SK-N-SH treated with all-trans-retinoic acid at 6 μM for 48 hours (cell line): ENCODE measurements at regions not wholly inside any gene's neighbourhood (a gene's known extent, or its start where the extent isn't known, plus 50 kb on each side); places are given as distances from the start of the nearest gene placed in this dataset.
"Not testable (repeated sequence)": the region's sequence is repeated elsewhere in the genome, so short reads cannot be mapped to it uniquely, and the experiment has no call there.

Experiments
- ATAC-seq: fragments of 200-7000 bp; cut with Tn5 transposase; 3 replicates; pipeline ENCODE4 v1.9.1; 2020; ENCODE audit warnings: mild to moderate bottlenecking, moderate library complexity
- ARNTL ChIP-seq: fragments of 450-650 bp; formaldehyde crosslinking; IDR thresholded peaks from 2 replicates; pipeline ENCODE4 v1.5.0; 2020; ENCODE audit warnings: low read depth, mild to moderate bottlenecking, moderate library complexity, borderline replicate concordance
- BACH2 ChIP-seq: fragments of 250-450 bp; sonication (Bioruptor Pico); IDR thresholded peaks from 2 replicates; pipeline ENCODE4 v1.9.0; 2021; ENCODE audit warnings: mild to moderate bottlenecking, borderline replicate concordance
- CSDC2 ChIP-seq: fragments of 250-450 bp; sonication (Bioruptor Pico); IDR thresholded peaks from 2 replicates; pipeline ENCODE4 v1.5.0; 2020; ENCODE audit warnings: mild to moderate bottlenecking, moderate library complexity
- ESRRG ChIP-seq: fragments of 250-450 bp; sonication (Bioruptor Pico); IDR thresholded peaks from 2 replicates; pipeline ENCODE4 v1.6.1; 2021; ENCODE audit warnings: mild to moderate bottlenecking
- GLIS3 ChIP-seq: fragments of 250-450 bp; sonication (Bioruptor Pico); IDR thresholded peaks from 2 replicates; pipeline ENCODE4 v1.5.0; 2020; ENCODE audit warnings: mild to moderate bottlenecking, moderate library complexity
- ISL1 ChIP-seq: fragments of 250-450 bp; sonication (Bioruptor Pico); IDR thresholded peaks from 2 replicates; pipeline ENCODE4 v2.1.2; 2022; ENCODE audit warnings: mild to moderate bottlenecking, moderate library complexity
- PPARA ChIP-seq: fragments of 250-450 bp; sonication (Bioruptor Pico); IDR thresholded peaks from 2 replicates; pipeline ENCODE4 v1.5.0; 2020; ENCODE audit warnings: mild to moderate bottlenecking, borderline replicate concordance
- TCF4 ChIP-seq: fragments of 250-450 bp; sonication (Bioruptor Pico); IDR thresholded peaks from 2 replicates; pipeline ENCODE4 v1.8.0; 2021; ENCODE audit warnings: mild to moderate bottlenecking, moderate library complexity, borderline replicate concordance
- TOX ChIP-seq: fragments of 250-450 bp; sonication (Bioruptor Pico); IDR thresholded peaks from 2 replicates; pipeline ENCODE4 v1.8.0; 2021; ENCODE audit warnings: mild to moderate bottlenecking, moderate library complexity, borderline replicate concordance
- ZC3H10 ChIP-seq: fragments of 250-450 bp; sonication (Bioruptor Pico); IDR thresholded peaks from 2 replicates; pipeline ENCODE4 v1.5.1; 2021; ENCODE audit warnings: mild to moderate bottlenecking, moderate library complexity
- ZFP3 ChIP-seq: fragments of 250-450 bp; sonication (Bioruptor Pico); IDR thresholded peaks from 2 replicates; pipeline ENCODE4 v1.5.0; 2020; ENCODE audit warnings: mild to moderate bottlenecking, moderate library complexity
- ZFP30 ChIP-seq: fragments of 450-650 bp; formaldehyde crosslinking; IDR thresholded peaks from 2 replicates; pipeline ENCODE4 v1.5.0; 2022; ENCODE audit warnings: mild to moderate bottlenecking, moderate library complexity
- ZNF70 ChIP-seq: fragments of 450-650 bp; formaldehyde crosslinking; IDR thresholded peaks from 2 replicates; pipeline ENCODE4 v1.5.0; 2020; ENCODE audit warnings: mild to moderate bottlenecking, moderate library complexity
- ZNF8 ChIP-seq: fragments of 450-650 bp; formaldehyde crosslinking; IDR thresholded peaks from 2 replicates; pipeline ENCODE4 v1.5.0; 2020; ENCODE audit warnings: mild to moderate bottlenecking, moderate library complexity
- TF ChIP-seq, protein P1 (sequence below): fragments of 250-450 bp; sonication (Bioruptor Pico); IDR thresholded peaks from 2 replicates; pipeline ENCODE4 v1.5.0; 2020; ENCODE audit warnings: mild to moderate bottlenecking, moderate library complexity
- TF ChIP-seq, protein P2 (sequence below): fragments of 250-450 bp; sonication (Bioruptor Pico); IDR thresholded peaks from 2 replicates; pipeline ENCODE4 v1.5.1; 2021; ENCODE audit warnings: mild to moderate bottlenecking, moderate library complexity
- TF ChIP-seq, protein P3 (sequence below): fragments of 250-450 bp; sonication (Bioruptor Pico); IDR thresholded peaks from 2 replicates; pipeline ENCODE4 v1.5.1; 2020; ENCODE audit warnings: low read depth, mild to moderate bottlenecking, moderate library complexity
- TF ChIP-seq, protein P4 (sequence below): fragments of 250-450 bp; sonication (Bioruptor Pico); IDR thresholded peaks from 2 replicates; pipeline ENCODE4 v1.8.0; 2020; ENCODE audit warnings: mild to moderate bottlenecking, moderate library complexity, borderline replicate concordance
- TF ChIP-seq, protein P5 (sequence below): fragments of 250-450 bp; sonication (Bioruptor Pico); IDR thresholded peaks from 2 replicates; pipeline ENCODE4 v1.8.0; 2021; ENCODE audit warnings: low read depth, mild to moderate bottlenecking, moderate library complexity, borderline replicate concordance

DNA sequence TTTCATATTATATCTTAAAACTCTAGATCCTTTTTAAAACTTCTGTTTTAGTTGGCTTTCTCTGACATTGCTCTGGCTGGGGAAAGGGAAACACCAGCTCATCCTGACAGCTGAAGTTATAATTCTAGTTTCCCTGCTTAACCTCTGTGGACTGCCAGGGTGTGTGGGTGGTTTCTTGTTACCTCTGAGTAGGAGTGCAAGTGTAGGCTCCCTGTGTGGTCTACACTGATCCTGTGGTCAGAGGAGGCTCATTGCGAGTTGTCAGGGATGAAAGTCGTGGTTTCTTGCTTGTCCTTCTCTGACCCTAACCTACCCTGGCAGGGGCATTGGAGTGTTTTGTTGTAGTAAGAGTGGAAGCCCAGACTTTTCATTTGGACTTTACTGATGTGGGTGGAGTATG lies 221.0 kb downstream of the UTP18 start:
- no peak for ATAC-seq
- TF ChIP-seq, protein P1, sequence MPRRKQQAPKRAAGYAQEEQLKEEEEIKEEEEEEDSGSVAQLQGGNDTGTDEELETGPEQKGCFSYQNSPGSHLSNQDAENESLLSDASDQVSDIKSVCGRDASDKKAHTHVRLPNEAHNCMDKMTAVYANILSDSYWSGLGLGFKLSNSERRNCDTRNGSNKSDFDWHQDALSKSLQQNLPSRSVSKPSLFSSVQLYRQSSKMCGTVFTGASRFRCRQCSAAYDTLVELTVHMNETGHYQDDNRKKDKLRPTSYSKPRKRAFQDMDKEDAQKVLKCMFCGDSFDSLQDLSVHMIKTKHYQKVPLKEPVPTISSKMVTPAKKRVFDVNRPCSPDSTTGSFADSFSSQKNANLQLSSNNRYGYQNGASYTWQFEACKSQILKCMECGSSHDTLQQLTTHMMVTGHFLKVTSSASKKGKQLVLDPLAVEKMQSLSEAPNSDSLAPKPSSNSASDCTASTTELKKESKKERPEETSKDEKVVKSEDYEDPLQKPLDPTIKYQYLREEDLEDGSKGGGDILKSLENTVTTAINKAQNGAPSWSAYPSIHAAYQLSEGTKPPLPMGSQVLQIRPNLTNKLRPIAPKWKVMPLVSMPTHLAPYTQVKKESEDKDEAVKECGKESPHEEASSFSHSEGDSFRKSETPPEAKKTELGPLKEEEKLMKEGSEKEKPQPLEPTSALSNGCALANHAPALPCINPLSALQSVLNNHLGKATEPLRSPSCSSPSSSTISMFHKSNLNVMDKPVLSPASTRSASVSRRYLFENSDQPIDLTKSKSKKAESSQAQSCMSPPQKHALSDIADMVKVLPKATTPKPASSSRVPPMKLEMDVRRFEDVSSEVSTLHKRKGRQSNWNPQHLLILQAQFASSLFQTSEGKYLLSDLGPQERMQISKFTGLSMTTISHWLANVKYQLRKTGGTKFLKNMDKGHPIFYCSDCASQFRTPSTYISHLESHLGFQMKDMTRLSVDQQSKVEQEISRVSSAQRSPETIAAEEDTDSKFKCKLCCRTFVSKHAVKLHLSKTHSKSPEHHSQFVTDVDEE (CRISPR knock-in tag) = no peak
- TF ChIP-seq, protein P2, sequence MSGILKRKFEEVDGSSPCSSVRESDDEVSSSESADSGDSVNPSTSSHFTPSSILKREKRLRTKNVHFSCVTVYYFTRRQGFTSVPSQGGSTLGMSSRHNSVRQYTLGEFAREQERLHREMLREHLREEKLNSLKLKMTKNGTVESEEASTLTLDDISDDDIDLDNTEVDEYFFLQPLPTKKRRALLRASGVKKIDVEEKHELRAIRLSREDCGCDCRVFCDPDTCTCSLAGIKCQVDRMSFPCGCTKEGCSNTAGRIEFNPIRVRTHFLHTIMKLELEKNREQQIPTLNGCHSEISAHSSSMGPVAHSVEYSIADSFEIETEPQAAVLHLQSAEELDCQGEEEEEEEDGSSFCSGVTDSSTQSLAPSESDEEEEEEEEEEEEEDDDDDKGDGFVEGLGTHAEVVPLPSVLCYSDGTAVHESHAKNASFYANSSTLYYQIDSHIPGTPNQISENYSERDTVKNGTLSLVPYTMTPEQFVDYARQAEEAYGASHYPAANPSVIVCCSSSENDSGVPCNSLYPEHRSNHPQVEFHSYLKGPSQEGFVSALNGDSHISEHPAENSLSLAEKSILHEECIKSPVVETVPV = no peak
- TF ChIP-seq ZNF8 (CRISPR knock-in tag) (no peak), ZNF70 (CRISPR knock-in tag) (no peak), GLIS3 (CRISPR knock-in tag) (no peak), CSDC2 (CRISPR knock-in tag) (no peak), PPARA (CRISPR knock-in tag) (no peak), ARNTL (CRISPR knock-in tag) (no peak), BACH2 (no peak), ZC3H10 (no peak), ISL1 (CRISPR knock-in tag) (no peak), ESRRG (CRISPR knock-in tag) (no peak), ZFP30 (CRISPR knock-in tag) (no peak), TCF4 (CRISPR knock-in tag) (no peak)
- TF ChIP-seq, protein P3, sequence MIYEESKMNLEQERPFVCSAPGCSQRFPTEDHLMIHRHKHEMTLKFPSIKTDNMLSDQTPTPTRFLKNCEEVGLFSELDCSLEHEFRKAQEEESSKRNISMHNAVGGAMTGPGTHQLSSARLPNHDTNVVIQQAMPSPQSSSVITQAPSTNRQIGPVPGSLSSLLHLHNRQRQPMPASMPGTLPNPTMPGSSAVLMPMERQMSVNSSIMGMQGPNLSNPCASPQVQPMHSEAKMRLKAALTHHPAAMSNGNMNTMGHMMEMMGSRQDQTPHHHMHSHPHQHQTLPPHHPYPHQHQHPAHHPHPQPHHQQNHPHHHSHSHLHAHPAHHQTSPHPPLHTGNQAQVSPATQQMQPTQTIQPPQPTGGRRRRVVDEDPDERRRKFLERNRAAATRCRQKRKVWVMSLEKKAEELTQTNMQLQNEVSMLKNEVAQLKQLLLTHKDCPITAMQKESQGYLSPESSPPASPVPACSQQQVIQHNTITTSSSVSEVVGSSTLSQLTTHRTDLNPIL (CRISPR knock-in tag) = no peak
- TF ChIP-seq, protein P4, sequence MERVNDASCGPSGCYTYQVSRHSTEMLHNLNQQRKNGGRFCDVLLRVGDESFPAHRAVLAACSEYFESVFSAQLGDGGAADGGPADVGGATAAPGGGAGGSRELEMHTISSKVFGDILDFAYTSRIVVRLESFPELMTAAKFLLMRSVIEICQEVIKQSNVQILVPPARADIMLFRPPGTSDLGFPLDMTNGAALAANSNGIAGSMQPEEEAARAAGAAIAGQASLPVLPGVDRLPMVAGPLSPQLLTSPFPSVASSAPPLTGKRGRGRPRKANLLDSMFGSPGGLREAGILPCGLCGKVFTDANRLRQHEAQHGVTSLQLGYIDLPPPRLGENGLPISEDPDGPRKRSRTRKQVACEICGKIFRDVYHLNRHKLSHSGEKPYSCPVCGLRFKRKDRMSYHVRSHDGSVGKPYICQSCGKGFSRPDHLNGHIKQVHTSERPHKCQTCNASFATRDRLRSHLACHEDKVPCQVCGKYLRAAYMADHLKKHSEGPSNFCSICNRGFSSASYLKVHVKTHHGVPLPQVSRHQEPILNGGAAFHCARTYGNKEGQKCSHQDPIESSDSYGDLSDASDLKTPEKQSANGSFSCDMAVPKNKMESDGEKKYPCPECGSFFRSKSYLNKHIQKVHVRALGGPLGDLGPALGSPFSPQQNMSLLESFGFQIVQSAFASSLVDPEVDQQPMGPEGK (CRISPR knock-in tag) = no peak

DNA sequence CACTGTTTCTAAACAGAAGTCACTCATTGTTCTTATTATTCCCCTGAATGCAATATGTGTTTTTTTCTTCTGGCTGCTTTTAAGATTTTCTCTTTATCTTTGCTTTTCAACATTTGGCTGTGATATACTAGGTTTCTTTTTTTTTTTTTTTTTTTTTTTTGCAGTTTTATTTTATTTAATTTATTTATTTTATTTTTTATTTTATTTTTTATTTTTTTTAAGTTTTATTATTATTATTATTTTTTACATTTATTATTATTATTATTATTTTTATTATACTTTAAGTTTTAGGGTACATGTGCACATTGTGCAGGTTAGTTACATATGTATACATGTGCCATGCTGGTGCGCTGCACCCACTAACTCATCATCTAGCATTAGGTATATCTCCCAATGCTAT lies 221.9 kb downstream of the UTP18 start:
- ATAC-seq = not testable (repeated sequence)

DNA sequence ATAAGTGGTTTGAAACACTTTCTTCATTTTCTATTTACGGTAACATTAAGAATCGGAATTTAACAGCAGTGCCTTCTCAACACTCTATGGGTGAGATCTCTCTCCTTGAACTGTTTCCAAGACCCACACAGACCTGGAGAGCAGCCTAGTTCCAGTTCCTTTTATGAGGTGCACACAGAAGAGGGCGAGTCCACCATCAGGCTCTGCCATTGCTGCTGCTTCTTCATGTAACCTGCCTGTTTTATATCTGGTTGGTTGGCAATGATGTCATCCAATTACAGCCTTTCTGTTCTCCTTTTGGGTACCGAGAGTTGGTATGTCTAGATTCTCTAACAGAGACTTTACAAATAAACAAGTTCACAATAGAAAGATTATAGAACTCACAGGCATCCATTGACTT lies 225.7 kb downstream of the UTP18 start:
- TF ChIP-seq ZFP3 (CRISPR knock-in tag) = no peak
- TF ChIP-seq, protein P5, sequence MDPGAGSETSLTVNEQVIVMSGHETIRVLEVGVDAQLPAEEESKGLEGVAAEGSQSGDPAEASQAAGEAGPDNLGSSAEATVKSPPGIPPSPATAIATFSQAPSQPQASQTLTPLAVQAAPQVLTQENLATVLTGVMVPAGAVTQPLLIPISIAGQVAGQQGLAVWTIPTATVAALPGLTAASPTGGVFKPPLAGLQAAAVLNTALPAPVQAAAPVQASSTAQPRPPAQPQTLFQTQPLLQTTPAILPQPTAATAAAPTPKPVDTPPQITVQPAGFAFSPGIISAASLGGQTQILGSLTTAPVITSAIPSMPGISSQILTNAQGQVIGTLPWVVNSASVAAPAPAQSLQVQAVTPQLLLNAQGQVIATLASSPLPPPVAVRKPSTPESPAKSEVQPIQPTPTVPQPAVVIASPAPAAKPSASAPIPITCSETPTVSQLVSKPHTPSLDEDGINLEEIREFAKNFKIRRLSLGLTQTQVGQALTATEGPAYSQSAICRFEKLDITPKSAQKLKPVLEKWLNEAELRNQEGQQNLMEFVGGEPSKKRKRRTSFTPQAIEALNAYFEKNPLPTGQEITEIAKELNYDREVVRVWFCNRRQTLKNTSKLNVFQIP (CRISPR knock-in tag) = no peak
- TF ChIP-seq BACH2 = no peak
- TF ChIP-seq, protein P3 (CRISPR knock-in tag) = no peak
- no peak for TF ChIP-seq TOX (CRISPR knock-in tag)
- no peak for TF ChIP-seq GLIS3 (CRISPR knock-in tag)
- ATAC-seq = no peak
